Esophagus muscularis mucosa (tissue), 4 donors: ENCODE measurements at regions not wholly inside any gene's neighbourhood (a gene's known extent, or its start where the extent isn't known, plus 50 kb on each side); places are given as distances from the start of the nearest gene placed in this dataset.

ENCODE experiments used
- DNase-seq: peaks from one replicate; pipeline ENCODE4 v3.0.0-alpha.2; 2017; ENCODE audit errors: extremely low spot score
- H3K27ac ChIP-seq, 4 donors: fragments of 200-600 bp; sonication (generic); replicated peaks in 1 of 4; 1 replicate in 3 of 4; 2 replicates in 1 of 4; pipeline ENCODE4 v1.5.1; 2016 to 2019; ENCODE audit warnings: mild to moderate bottlenecking in 1 of 4
- H3K27me3 ChIP-seq, 4 donors: fragments of 200-600 bp; sonication (generic); one replicate each; pipeline versions ENCODE4 v1.5.1 to v1.6.0; 2016 to 2019
- H3K36me3 ChIP-seq, 4 donors: fragments of 200-600 bp; sonication (generic); one replicate each; pipeline ENCODE4 v1.5.1; 2016 to 2019
- H3K4me1 ChIP-seq, 4 donors: fragments of 200-600 bp; sonication (generic); one replicate each; pipeline ENCODE4 v1.5.1; 2016 to 2019
- H3K4me3 ChIP-seq, 4 donors: fragments of 200-600 bp; sonication (generic); 1 replicate in 2 of 4; 2 replicates in 2 of 4; pipeline ENCODE4 v1.5.1; 2016 to 2019; ENCODE audit warnings: mild to moderate bottlenecking in 4 of 4, moderate library complexity in 1 of 4
- H3K9me3 ChIP-seq, 4 donors: fragments of 200-600 bp; sonication (generic); 1 replicate in 3 of 4; 2 replicates in 1 of 4; pipeline ENCODE4 v1.5.1; 2016 to 2019
- CTCF ChIP-seq, 3 experiments: fragments of 200-600 bp in 2 of 3; fragments of 450-650 bp in 1 of 3; sonication (generic) in 2 of 3; IDR thresholded peaks; one replicate each; pipeline ENCODE4 v1.5.1; 2017 to 2019; ENCODE audit warnings: antibody characterized with exemption in 3 of 3, mild to moderate bottlenecking in 2 of 3, moderate library complexity in 1 of 3
- EP300 ChIP-seq: sonication (generic); formaldehyde crosslinking; IDR thresholded peaks from one replicate; pipeline ENCODE4 v1.6.1; 2017; ENCODE audit warnings: antibody characterized with exemption
- POLR2A ChIP-seq: fragments of 450-650 bp; IDR thresholded peaks from one replicate; pipeline ENCODE4 v1.6.1; 2017; ENCODE audit warnings: antibody characterized with exemption, moderate library complexity, mild to moderate bottlenecking, low read depth
- POLR2AphosphoS5 ChIP-seq, 2 donors: sonication (generic); formaldehyde crosslinking; IDR thresholded peaks; one replicate each; pipeline ENCODE4 v1.6.1; 2017; ENCODE audit warnings: antibody characterized with exemption in 2 of 2
- WGBS: methylation state at CpG from one replicate; pipeline ENCODE4 v1.1.5; 2018; 5-methylcytosine and 5-hydroxymethylcytosine counted together
- intact Hi-C: fragments of 100-400 bp; cut with DNase I; formaldehyde crosslinking; loops from one replicate; pipeline ENCODE4 v1.15.1; 2023

DNA sequence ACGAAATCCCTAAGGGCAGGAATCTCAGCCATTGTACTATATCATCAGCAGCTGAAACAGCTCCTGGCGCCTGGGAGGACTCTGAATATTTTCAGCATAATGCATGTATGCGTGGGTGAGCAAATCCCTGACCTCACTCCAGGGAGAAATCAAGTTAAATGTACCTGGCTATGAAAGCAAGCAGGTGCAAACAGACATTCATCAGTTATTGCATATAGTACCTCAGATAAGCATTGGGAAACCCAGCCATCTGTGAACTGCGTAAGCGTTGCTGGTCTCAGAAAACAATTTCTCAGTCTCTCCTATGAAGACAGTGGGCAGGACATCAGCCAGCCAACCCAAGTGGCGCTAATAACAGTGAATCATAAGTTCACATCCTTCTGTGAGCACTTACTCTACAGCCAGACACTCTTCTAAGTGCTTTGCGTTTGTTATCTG is 622.6 kb downstream of the EPM2A start:
- no peak for TF ChIP-seq POLR2A
- no peak for DNase-seq
- Histone ChIP-seq H3K27ac (no peak overlapping the region), H3K9me3 (no peaks in the 10 kb centered on the region), H3K36me3 (no peaks in the 10 kb centered on the region), H3K4me3 (no peak overlapping the region), H3K4me1 (no peaks in the 10 kb centered on the region), H3K27me3 (no peaks in the 10 kb centered on the region)
- WGBS, result 80% methylated on average over 4 of the region's 7 CpGs
- intact Hi-C loops, result no loop called here

GRCh38 chr6:145115638-145116037 is 619.7 kb downstream of the EPM2A start:
- no peak for TF ChIP-seq POLR2AphosphoS5 (IDR thresholded peaks at IDR 0.05)
- no peak for TF ChIP-seq CTCF (IDR thresholded peaks at IDR 0.05)
- TF ChIP-seq EP300, result no peak
- TF ChIP-seq POLR2A, result no peak
- H3K27me3 ChIP-seq, result no peaks in the 10 kb centered on the region
- no peaks in the 10 kb centered on the region for H3K9me3 ChIP-seq
- intact Hi-C loops, result no loop called here
- no peaks in the 10 kb centered on the region for H3K4me1 ChIP-seq
- no peak overlapping the region for H3K27ac ChIP-seq
- H3K36me3 ChIP-seq, result no peaks in the 10 kb centered on the region
- DNase-seq, result no peak
- H3K4me3 ChIP-seq, result no peak overlapping the region

DNA sequence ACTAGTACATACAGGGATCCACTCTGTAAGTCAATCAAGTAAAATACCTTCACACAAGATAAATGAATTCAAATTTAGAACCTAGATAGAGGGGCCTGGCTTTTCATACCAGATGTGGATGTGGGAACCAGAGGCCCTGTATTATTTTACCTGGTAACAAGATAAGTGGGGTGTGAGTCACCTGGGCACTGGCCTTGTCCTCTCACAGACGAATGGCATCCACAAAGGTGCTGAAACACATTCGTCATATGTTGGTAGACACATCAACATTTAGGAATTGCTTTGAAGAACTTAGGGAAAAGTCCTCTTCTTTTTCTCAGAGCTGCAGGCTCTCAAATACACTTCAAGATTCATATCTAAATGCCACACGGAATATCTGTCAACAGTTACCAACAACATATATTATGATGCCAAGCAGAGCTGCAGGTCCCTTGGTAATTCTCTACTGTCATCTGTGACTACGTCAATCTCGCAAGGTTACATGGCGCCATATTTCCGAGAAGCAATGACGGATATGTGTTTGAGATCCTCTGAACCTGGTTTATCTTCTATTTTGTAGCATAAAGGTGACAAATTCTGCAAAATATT is 618.6 kb downstream of the EPM2A start:
- Histone ChIP-seq H3K4me1 (no peaks in the 10 kb centered on the region), H3K27ac (no peak overlapping the region), H3K4me3 (no peak overlapping the region), H3K27me3 (no peaks in the 10 kb centered on the region), H3K9me3 (no peaks in the 10 kb centered on the region), H3K36me3 (no peaks in the 10 kb centered on the region)
- intact Hi-C loops, result no loop called here
- DNase-seq, result no peak
- TF ChIP-seq POLR2A, result no peak
- TF ChIP-seq POLR2AphosphoS5 (IDR thresholded peaks at IDR 0.05), result no peak
- TF ChIP-seq EP300, result no peak
- no peak for TF ChIP-seq CTCF (IDR thresholded peaks at IDR 0.05)
- 88% methylated on average over 8 of the region's 8 CpGs for WGBS

GRCh38 chr6:145118224-145118623 is 617.1 kb downstream of the EPM2A start:
- TF ChIP-seq CTCF (IDR thresholded peaks at IDR 0.05) (no peak), POLR2AphosphoS5 (IDR thresholded peaks at IDR 0.05) (no peak), EP300 (no peak)
- intact Hi-C loops, result no loop called here
- H3K36me3 ChIP-seq, result no peaks in the 10 kb centered on the region
- H3K9me3 ChIP-seq, result no peaks in the 10 kb centered on the region
- WGBS, result 91% methylated on average over 4 of the region's 4 CpGs
- H3K27me3 ChIP-seq, result no peaks in the 10 kb centered on the region
- no peak overlapping the region for H3K4me3 ChIP-seq
- no peaks in the 10 kb centered on the region for H3K4me1 ChIP-seq
- no peak overlapping the region for H3K27ac ChIP-seq
- DNase-seq, result no peak

- Histone ChIP-seq H3K4me1 (no peaks in the 10 kb centered on the region), H3K4me3 (no peak overlapping the region), H3K27me3 (no peaks in the 10 kb centered on the region), H3K9me3 (no peaks in the 10 kb centered on the region), H3K36me3 (no peaks in the 10 kb centered on the region), H3K27ac (no peak overlapping the region)
- over 99% methylated on average over 4 of the region's 4 CpGs for WGBS
- intact Hi-C loops, result no loop called here
- TF ChIP-seq POLR2A (no peak), EP300 (no peak), CTCF (IDR thresholded peaks at IDR 0.05) (no peak), POLR2AphosphoS5 (IDR thresholded peaks at IDR 0.05) (no peak)
- no peak for DNase-seq
These were observed 616.2 kb downstream of the EPM2A start for GRCh38 chr6:145119081-145119480.
